Right atrium auricular region (tissue), 2 donors: ENCODE measurements at regions not wholly inside any gene's neighbourhood (a gene's known extent, or its start where the extent isn't known, plus 50 kb on each side); places are given as distances from the start of the nearest gene placed in this dataset.

Experiments used
- DNase-seq: peaks from one replicate; pipeline ENCODE4 v3.0.0-alpha.2; 2019; ENCODE audit warnings: low spot score
- H3K27ac ChIP-seq, 2 donors: fragments of 200-600 bp; sonication (generic); 1 replicate in 1 of 2; 2 replicates in 1 of 2; pipeline ENCODE4 v1.5.1; 2016 to 2019
- H3K27me3 ChIP-seq, 2 donors: fragments of 200-600 bp; sonication (generic); one replicate each; pipeline versions ENCODE4 v1.5.1 to v1.6.0; 2017 to 2019
- H3K36me3 ChIP-seq: fragments of 200-600 bp; sonication (generic); one replicate; pipeline ENCODE4 v1.5.1; 2016
- H3K4me1 ChIP-seq, 2 donors: fragments of 200-600 bp; sonication (generic); one replicate each; pipeline versions ENCODE4 v1.5.1 to v1.6.0; 2017 to 2019
- H3K4me3 ChIP-seq, 2 donors: fragments of 200-600 bp; sonication (generic); 1 replicate in 1 of 2; 2 replicates in 1 of 2; pipeline ENCODE4 v1.5.1; 2017 to 2019; ENCODE audit warnings: mild to moderate bottlenecking in 1 of 2, moderate library complexity in 1 of 2
- H3K9me3 ChIP-seq, 2 donors: fragments of 200-600 bp; sonication (generic); one replicate each; pipeline ENCODE4 v1.5.1; 2019
- CTCF ChIP-seq, 2 donors: fragments of 200-600 bp; sonication (generic); IDR thresholded peaks; one replicate each; pipeline ENCODE4 v1.5.1; 2019; ENCODE audit warnings: antibody characterized with exemption in 2 of 2

- H3K27ac ChIP-seq = no peak overlapping the region
- no peaks in the 10 kb centered on the region for H3K36me3 ChIP-seq
- no peak overlapping the region for H3K4me3 ChIP-seq
- no peak for TF ChIP-seq CTCF (IDR thresholded peaks at IDR 0.05)
- H3K27me3 ChIP-seq = no peaks in the 10 kb centered on the region
- no peak for DNase-seq
- no peaks in the 10 kb centered on the region for H3K9me3 ChIP-seq
- no peaks in the 10 kb centered on the region for H3K4me1 ChIP-seq
Observed at GRCh38 chr1:95396557-95396956, 162.5 kb downstream of the RWDD3 start.

- no peak overlapping the region for H3K27ac ChIP-seq
- no peak for DNase-seq
- TF ChIP-seq CTCF (IDR thresholded peaks at IDR 0.05) = no peak
- H3K4me3 ChIP-seq = no peak overlapping the region
- no peaks in the 10 kb centered on the region for H3K36me3 ChIP-seq
- H3K9me3 ChIP-seq = peaks cover 0 to 6% of the 10 kb centered on the region in 2 donors
- no peaks in the 10 kb centered on the region for H3K4me1 ChIP-seq
- no peaks in the 10 kb centered on the region for H3K27me3 ChIP-seq
Observed at GRCh38 chr1:95402780-95403179, 168.8 kb downstream of the RWDD3 start.

- H3K27me3 ChIP-seq = no peaks in the 10 kb centered on the region
- no peaks in the 10 kb centered on the region for H3K36me3 ChIP-seq
- peaks cover 0 to 6% of the 10 kb centered on the region in 2 donors for H3K9me3 ChIP-seq
Observed at GRCh38 chr1:95406279-95406678, 172.3 kb downstream of the RWDD3 start.

GRCh38 chr1:95407131-95407885, 173.3 kb downstream of the RWDD3 start:
- DNase-seq = no peak
- Histone ChIP-seq H3K4me1 (no peaks in the 10 kb centered on the region), H3K9me3 (peaks cover 0 to 6% of the 10 kb centered on the region in 2 donors), H3K36me3 (no peaks in the 10 kb centered on the region), H3K4me3 (no peak overlapping the region), H3K27me3 (no peaks in the 10 kb centered on the region), H3K27ac (no peak overlapping the region)
- no peak for TF ChIP-seq CTCF (IDR thresholded peaks at IDR 0.05)

More at GRCh38 chr1:95406279-95406678, 172.3 kb downstream of the RWDD3 start:
- no peak for DNase-seq
- Histone ChIP-seq H3K4me1 (no peaks in the 10 kb centered on the region), H3K4me3 (no peak overlapping the region), H3K27ac (no peak overlapping the region)
- no peak for TF ChIP-seq CTCF (IDR thresholded peaks at IDR 0.05)

GRCh38 chr1:95407886-95408291, 173.9 kb downstream of the RWDD3 start:
- Histone ChIP-seq H3K4me1 (no peaks in the 10 kb centered on the region), H3K27ac (no peak overlapping the region), H3K4me3 (no peak overlapping the region), H3K36me3 (no peaks in the 10 kb centered on the region), H3K27me3 (no peaks in the 10 kb centered on the region), H3K9me3 (peaks cover 0 to 6% of the 10 kb centered on the region in 2 donors)
- DNase-seq = no peak
- no peak for TF ChIP-seq CTCF (IDR thresholded peaks at IDR 0.05)
